Fibroblast of lung (primary cell): ENCODE measurements at regions not wholly inside any gene's neighbourhood (a gene's known extent, or its start where the extent isn't known, plus 50 kb on each side); places are given as distances from the start of the nearest gene placed in this dataset.

ENCODE experiments used
- EZH2 ChIP-seq: IDR thresholded peaks from 2 replicates; pipeline ENCODE4 v1.5.1; 2012; ENCODE audit warnings: low read length, control low read depth, mild to moderate bottlenecking; ENCODE audit errors: missing control alignments
- TF ChIP-seq, protein P1 (sequence below), 2 donors: IDR thresholded peaks in 1 of 2; conservative IDR thresholded peaks in 1 of 2; 1 replicate in 1 of 2; 2 replicates in 1 of 2; pipeline ENCODE4 v1.5.1; 2011 to 2012; ENCODE audit warnings: low read length in 2 of 2, control low read depth in 1 of 2, inconsistent platforms in 1 of 2, low read depth in 1 of 2, mild to moderate bottlenecking in 1 of 2

DNA sequence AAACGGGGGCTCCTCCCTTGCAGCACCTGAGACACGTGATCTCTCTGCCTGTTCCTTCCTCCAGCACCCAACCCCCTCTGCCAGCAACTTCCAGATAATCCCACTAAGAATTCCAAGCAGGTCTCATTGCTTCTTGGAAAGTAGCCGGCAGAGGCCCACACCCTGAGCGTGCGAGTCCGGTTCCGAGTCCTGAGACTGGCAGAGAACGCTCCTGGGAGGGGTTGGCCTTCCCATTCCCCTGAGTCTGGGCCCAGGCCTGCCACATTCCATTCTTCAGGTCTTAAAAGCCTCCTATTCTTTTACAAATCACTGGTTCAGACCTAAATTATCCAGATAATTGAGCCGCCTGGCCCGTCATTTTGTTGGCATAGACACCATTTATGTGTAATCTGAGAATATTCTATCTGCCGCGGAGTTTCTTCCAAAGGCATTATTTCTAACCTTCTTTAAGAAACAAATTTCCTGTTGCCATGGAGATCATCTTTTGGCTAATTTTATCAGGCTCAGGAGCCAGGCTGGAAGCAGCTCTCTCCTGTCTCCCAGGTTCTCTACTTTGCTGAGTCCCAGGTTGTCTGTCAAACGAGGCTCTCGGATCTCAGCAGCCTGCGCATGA is 165.4 kb downstream of the MYCN start:
- TF ChIP-seq, protein P1, sequence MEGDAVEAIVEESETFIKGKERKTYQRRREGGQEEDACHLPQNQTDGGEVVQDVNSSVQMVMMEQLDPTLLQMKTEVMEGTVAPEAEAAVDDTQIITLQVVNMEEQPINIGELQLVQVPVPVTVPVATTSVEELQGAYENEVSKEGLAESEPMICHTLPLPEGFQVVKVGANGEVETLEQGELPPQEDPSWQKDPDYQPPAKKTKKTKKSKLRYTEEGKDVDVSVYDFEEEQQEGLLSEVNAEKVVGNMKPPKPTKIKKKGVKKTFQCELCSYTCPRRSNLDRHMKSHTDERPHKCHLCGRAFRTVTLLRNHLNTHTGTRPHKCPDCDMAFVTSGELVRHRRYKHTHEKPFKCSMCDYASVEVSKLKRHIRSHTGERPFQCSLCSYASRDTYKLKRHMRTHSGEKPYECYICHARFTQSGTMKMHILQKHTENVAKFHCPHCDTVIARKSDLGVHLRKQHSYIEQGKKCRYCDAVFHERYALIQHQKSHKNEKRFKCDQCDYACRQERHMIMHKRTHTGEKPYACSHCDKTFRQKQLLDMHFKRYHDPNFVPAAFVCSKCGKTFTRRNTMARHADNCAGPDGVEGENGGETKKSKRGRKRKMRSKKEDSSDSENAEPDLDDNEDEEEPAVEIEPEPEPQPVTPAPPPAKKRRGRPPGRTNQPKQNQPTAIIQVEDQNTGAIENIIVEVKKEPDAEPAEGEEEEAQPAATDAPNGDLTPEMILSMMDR (conservative IDR thresholded peaks at IDR 0.05 in 1 of 2, IDR thresholded peaks at IDR 0.05 in 1 of 2; ENCODE audit: low read depth in 1 of 2, low read length in 2 of 2) = no peak
- no peak for TF ChIP-seq EZH2
